CD14-positive monocyte (primary cell): ENCODE measurements at regions not wholly inside any gene's neighbourhood (a gene's known extent, or its start where the extent isn't known, plus 50 kb on each side); places are given as distances from the start of the nearest gene placed in this dataset.

Experiments used
- DNase-seq, 3 donors: peaks; one replicate each; pipeline ENCODE4 v3.0.0-alpha.2; 2011 to 2022
- H2AFZ ChIP-seq: 2 replicates; pipeline ENCODE4 v1.6.0; 2012; ENCODE audit warnings: mild to moderate bottlenecking, low read depth, low read length, inconsistent platforms; ENCODE audit not compliant: insufficient read depth, poor library complexity, severe bottlenecking
- H3K27ac ChIP-seq, 2 donors: 1 replicate in 1 of 2; 2 replicates in 1 of 2; pipeline ENCODE4 v1.5.1; 2012 to 2013; ENCODE audit warnings: low read length in 2 of 2, control low read depth in 1 of 2, inconsistent platforms in 1 of 2, low read depth in 1 of 2, mild to moderate bottlenecking in 1 of 2
- H3K27me3 ChIP-seq, 2 donors: one replicate each; pipeline versions ENCODE4 v1.6.0 to v1.6.1; 2011 to 2013; ENCODE audit warnings: low read length in 2 of 2; ENCODE audit not compliant: control insufficient read depth in 2 of 2, insufficient read depth in 2 of 2
- H3K36me3 ChIP-seq, 2 donors: replicated peaks in 1 of 2; 1 replicate in 1 of 2; 2 replicates in 1 of 2; pipeline versions ENCODE4 v1.5.1 to v1.6.1; 2012 to 2013; ENCODE audit warnings: low read length in 2 of 2, control low read depth in 1 of 2, inconsistent platforms in 1 of 2, mild to moderate bottlenecking in 1 of 2; ENCODE audit not compliant: insufficient read depth in 2 of 2, control insufficient read depth in 1 of 2
- H3K4me1 ChIP-seq, 2 donors: 1 replicate in 1 of 2; 2 replicates in 1 of 2; pipeline versions ENCODE4 v1.5.1 to v1.6.1; 2012 to 2013; ENCODE audit warnings: low read length in 2 of 2, control low read depth in 1 of 2, inconsistent platforms in 1 of 2, mild to moderate bottlenecking in 1 of 2, moderate library complexity in 1 of 2; ENCODE audit not compliant: insufficient read depth in 2 of 2, control insufficient read depth in 1 of 2
- H3K4me2 ChIP-seq: replicated peaks from 2 replicates; pipeline ENCODE3; 2012; ENCODE audit warnings: low read length, moderate library complexity, mild to moderate bottlenecking; ENCODE audit not compliant: poor library complexity, severe bottlenecking; ENCODE audit errors: extremely low read depth
- H3K4me3 ChIP-seq, 3 experiments: fragments of 200-600 bp in 1 of 3; sonication (generic) in 1 of 3; replicated peaks in 1 of 3; 1 replicate in 2 of 3; 2 replicates in 1 of 3; pipeline ENCODE4 v1.5.1; 2011 to 2013; ENCODE audit warnings: low read length in 3 of 3, mild to moderate bottlenecking in 3 of 3, control low read depth in 2 of 3, low read depth in 2 of 3, inconsistent platforms in 1 of 3, moderate library complexity in 1 of 3
- H3K79me2 ChIP-seq: 2 replicates; pipeline ENCODE4 v1.6.0; 2012; ENCODE audit warnings: mild to moderate bottlenecking, control low read depth, inconsistent platforms, low read length, moderate library complexity; ENCODE audit not compliant: insufficient read depth
- H3K9ac ChIP-seq: 2 replicates; pipeline ENCODE4 v1.6.0; 2017; ENCODE audit warnings: low read length, mild to moderate bottlenecking; ENCODE audit not compliant: insufficient read depth, poor library complexity, severe bottlenecking
- H3K9me3 ChIP-seq, 2 donors: replicated peaks in 1 of 2; 1 replicate in 1 of 2; 2 replicates in 1 of 2; pipeline versions ENCODE4 v1.5.1 to v1.6.1; 2012 to 2013; ENCODE audit warnings: low read length in 2 of 2, control low read depth in 1 of 2; ENCODE audit not compliant: control insufficient read depth in 1 of 2, insufficient read depth in 1 of 2
- H4K20me1 ChIP-seq: 2 replicates; pipeline ENCODE4 v1.6.0; 2012; ENCODE audit warnings: mild to moderate bottlenecking, low read length, control low read depth, moderate library complexity; ENCODE audit not compliant: insufficient read depth
- H3K27ac Mint-ChIP-seq, 7 donors: one replicate each; pipeline ENCODE4 v1.8.0; 2020; ENCODE audit warnings: mild to moderate bottlenecking in 7 of 7, mixed read lengths in 7 of 7, moderate library complexity in 6 of 7, inconsistent platforms in 2 of 7
- H3K27me3 Mint-ChIP-seq, 3 donors: one replicate each; pipeline ENCODE4 v1.8.0; 2021 to 2022; ENCODE audit warnings: low read depth in 3 of 3, mild to moderate bottlenecking in 3 of 3, mixed read lengths in 3 of 3, moderate library complexity in 3 of 3, inconsistent platforms in 1 of 3
- H3K36me3 Mint-ChIP-seq, 2 donors: one replicate each; pipeline ENCODE4 v1.8.0; 2020; ENCODE audit warnings: mixed read lengths in 2 of 2, inconsistent platforms in 1 of 2, mild to moderate bottlenecking in 1 of 2
- H3K4me1 Mint-ChIP-seq: one replicate; pipeline ENCODE4 v1.8.0; 2020; ENCODE audit warnings: mild to moderate bottlenecking, mixed read lengths
- H3K4me3 Mint-ChIP-seq, 2 donors: one replicate each; pipeline ENCODE4 v1.8.0; 2020; ENCODE audit warnings: mild to moderate bottlenecking in 2 of 2, mixed read lengths in 2 of 2, moderate library complexity in 1 of 2
- H3K9me3 Mint-ChIP-seq, 7 donors: one replicate each; pipeline ENCODE4 v1.8.0; 2020 to 2022; ENCODE audit warnings: mixed read lengths in 7 of 7, mild to moderate bottlenecking in 6 of 7, moderate library complexity in 6 of 7, inconsistent platforms in 2 of 7
- CTCF ChIP-seq: fragments of 200-600 bp; IDR thresholded peaks from one replicate; pipeline ENCODE4 v1.8.0; 2022; ENCODE audit warnings: antibody characterized with exemption, mild to moderate bottlenecking
- WGBS: methylation state at CpG from one replicate; pipeline ENCODE4 v1.1.5; 2013; ENCODE audit warnings: missing lambda C conversion rate; ENCODE audit not compliant: insufficient coverage; 5-methylcytosine and 5-hydroxymethylcytosine counted together
- intact Hi-C, 2 donors: fragments of 100-400 bp; cut with micrococcal nuclease; formaldehyde crosslinking; loops; one replicate each; pipeline versions ENCODE4 v1.15.0 to v1.15.1; 2023

DNA sequence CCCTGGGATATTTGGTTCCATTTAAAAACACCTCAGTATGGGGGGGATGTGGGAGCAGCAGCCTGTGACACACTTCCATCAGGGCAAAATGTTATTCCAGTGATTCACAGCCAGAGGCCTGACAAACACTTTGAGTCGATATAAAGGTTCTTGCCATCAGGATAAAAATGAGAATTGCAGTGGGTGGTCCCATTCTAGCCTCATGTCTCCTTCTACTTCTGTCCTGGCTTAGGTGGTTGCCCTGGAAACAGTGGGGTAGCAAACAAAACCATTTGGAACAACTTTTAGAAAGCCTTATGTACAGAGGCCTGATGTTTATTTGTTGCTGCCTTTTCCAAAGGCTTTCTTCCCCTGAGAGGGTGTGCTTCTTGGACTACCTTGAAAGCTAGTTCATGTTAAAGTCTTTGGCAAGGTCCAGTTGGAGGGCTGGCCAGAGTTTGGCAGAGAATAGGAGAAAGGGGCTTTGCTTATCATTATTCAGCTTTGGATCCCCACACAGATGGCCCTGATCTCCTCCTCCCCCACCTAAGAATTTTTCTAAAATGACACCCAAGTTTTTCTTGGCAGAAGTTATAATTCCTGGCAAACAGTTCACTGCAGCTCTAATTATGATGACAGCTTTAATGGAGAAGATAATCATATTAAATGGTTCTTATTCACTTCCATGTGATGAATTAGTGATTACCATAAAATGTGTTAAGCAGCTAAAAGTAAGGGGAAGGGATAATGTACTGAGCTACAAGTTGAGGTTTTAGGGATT is 84.2 kb upstream of the ZNF280D start:
- no peaks in the 10 kb centered on the region for H4K20me1 ChIP-seq
- no peak overlapping the region for H3K9ac ChIP-seq
- DNase-seq = no peak
- H3K4me2 ChIP-seq = no peak overlapping the region
- H3K27me3 ChIP-seq = no peaks in the 10 kb centered on the region
- TF ChIP-seq CTCF = no peak
- H3K4me1 ChIP-seq = no peaks in the 10 kb centered on the region
- H3K36me3 ChIP-seq = no peaks in the 10 kb centered on the region
- H3K4me3 ChIP-seq = no peak overlapping the region
- Mint-ChIP-seq H3K4me3 (no peak overlapping the region), H3K27me3 (no peaks in the 10 kb centered on the region), H3K9me3 (peaks cover 0 to 6% (median 1%) of the 10 kb centered on the region in 7 donors), H3K4me1 (peaks cover 8% of the 10 kb centered on the region), H3K27ac (no peak overlapping the region), H3K36me3 (no peaks in the 10 kb centered on the region)
- no peaks in the 10 kb centered on the region for H3K79me2 ChIP-seq
- no CpG with 5 or more reads among the region's 1 CpG for WGBS
- H3K27ac ChIP-seq = no peak overlapping the region
- no peaks in the 10 kb centered on the region for H3K9me3 ChIP-seq
- intact Hi-C loops = no loop called here
- no peak overlapping the region for H2AFZ ChIP-seq

DNA sequence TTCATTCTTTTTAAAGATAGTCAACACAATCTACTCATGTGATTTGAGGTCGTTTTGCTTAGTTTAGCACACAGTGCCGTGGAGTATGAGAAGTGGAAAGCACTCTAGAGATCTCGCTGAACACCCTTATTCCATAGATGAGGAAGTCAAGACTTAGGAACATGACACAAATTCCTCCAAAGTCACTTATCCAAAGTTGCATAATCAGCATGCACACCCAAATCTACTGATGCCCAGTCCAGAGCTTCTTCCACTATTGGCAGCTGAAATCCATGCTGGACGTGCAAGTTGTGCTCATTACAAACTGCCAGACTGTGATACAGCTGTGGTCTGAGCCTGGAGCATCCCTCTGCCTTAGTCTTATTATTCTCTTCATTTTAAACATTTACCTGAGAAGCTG is 83.5 kb upstream of the ZNF280D start:
- Histone ChIP-seq H3K9ac (no peak overlapping the region), H3K36me3 (no peaks in the 10 kb centered on the region), H2AFZ (no peak overlapping the region), H4K20me1 (no peaks in the 10 kb centered on the region), H3K27me3 (no peaks in the 10 kb centered on the region), H3K4me3 (no peak overlapping the region), H3K79me2 (no peaks in the 10 kb centered on the region), H3K27ac (no peak overlapping the region), H3K9me3 (no peaks in the 10 kb centered on the region), H3K4me2 (no peak overlapping the region), H3K4me1 (no peaks in the 10 kb centered on the region)
- DNase-seq = no peak
- Mint-ChIP-seq H3K27me3 (no peaks in the 10 kb centered on the region), H3K9me3 (peaks cover 0 to 6% (median 1%) of the 10 kb centered on the region in 7 donors), H3K36me3 (no peaks in the 10 kb centered on the region), H3K4me3 (no peak overlapping the region), H3K27ac (no peak overlapping the region), H3K4me1 (peaks cover 8% of the 10 kb centered on the region)
- intact Hi-C loops = no loop called here
- WGBS = 83% methylated on average over 1 of the region's 4 CpGs
- no peak for TF ChIP-seq CTCF
